Neural progenitor cell (in vitro differentiated cells): ENCODE measurements at regions not wholly inside any gene's neighbourhood (a gene's known extent, or its start where the extent isn't known, plus 50 kb on each side); places are given as distances from the start of the nearest gene placed in this dataset.

Experiments
- EZH2 ChIP-seq: fragments of 200-600 bp; sonication (generic); IDR thresholded peaks from 2 replicates; pipeline ENCODE4 v1.6.1; 2017; ENCODE audit warnings: antibody characterized with exemption, mild to moderate bottlenecking, moderate library complexity
- TF ChIP-seq, protein P1 (sequence below): fragments of 200-600 bp; sonication (generic); IDR thresholded peaks from 2 replicates; pipeline ENCODE4 v1.5.1; 2017; ENCODE audit warnings: antibody characterized with exemption, mild to moderate bottlenecking

DNA sequence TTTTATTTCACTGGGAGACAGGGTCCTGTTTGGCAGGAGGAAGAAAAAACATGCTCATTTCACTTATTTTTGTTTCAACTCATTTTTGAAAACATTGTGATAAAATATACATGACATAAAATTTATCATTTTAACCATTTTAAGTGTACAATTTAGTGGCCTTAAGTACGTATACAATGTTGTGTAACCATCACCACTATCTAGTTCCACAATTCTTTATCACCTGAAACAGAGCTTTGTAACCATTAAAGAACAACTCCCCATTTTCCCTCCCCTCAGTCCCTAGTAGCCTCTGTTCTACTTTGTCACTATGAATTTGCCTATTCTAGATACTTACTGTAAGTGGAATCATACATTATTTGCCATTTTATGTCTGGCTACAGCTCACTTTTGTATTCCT, 143.8 kb downstream of the GPAT3 start:
- TF ChIP-seq EZH2: no peak
- TF ChIP-seq, protein P1, sequence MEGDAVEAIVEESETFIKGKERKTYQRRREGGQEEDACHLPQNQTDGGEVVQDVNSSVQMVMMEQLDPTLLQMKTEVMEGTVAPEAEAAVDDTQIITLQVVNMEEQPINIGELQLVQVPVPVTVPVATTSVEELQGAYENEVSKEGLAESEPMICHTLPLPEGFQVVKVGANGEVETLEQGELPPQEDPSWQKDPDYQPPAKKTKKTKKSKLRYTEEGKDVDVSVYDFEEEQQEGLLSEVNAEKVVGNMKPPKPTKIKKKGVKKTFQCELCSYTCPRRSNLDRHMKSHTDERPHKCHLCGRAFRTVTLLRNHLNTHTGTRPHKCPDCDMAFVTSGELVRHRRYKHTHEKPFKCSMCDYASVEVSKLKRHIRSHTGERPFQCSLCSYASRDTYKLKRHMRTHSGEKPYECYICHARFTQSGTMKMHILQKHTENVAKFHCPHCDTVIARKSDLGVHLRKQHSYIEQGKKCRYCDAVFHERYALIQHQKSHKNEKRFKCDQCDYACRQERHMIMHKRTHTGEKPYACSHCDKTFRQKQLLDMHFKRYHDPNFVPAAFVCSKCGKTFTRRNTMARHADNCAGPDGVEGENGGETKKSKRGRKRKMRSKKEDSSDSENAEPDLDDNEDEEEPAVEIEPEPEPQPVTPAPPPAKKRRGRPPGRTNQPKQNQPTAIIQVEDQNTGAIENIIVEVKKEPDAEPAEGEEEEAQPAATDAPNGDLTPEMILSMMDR: no peak
